Ishikawa (cell line): ENCODE measurements at regions not wholly inside any gene's neighbourhood (a gene's known extent, or its start where the extent isn't known, plus 50 kb on each side); places are given as distances from the start of the nearest gene placed in this dataset.

Experiments used
- CEBPB ChIP-seq: IDR thresholded peaks from 2 replicates; pipeline ENCODE4 v1.6.1; 2012
- CREB1 ChIP-seq: IDR thresholded peaks from 2 replicates; pipeline ENCODE4 v1.6.1; 2012; ENCODE audit warnings: low read depth
- EGR1 ChIP-seq: IDR thresholded peaks from 2 replicates; pipeline ENCODE4 v1.6.1; 2012
- EP300 ChIP-seq: IDR thresholded peaks from 2 replicates; pipeline ENCODE4 v1.6.1; 2012; ENCODE audit warnings: borderline replicate concordance
- FOXM1 ChIP-seq: IDR thresholded peaks from 2 replicates; pipeline ENCODE4 v1.6.1; 2012; ENCODE audit warnings: low read depth, borderline replicate concordance
- NFIC ChIP-seq: IDR thresholded peaks from 2 replicates; pipeline ENCODE4 v1.6.1; 2012
- RAD21 ChIP-seq: IDR thresholded peaks from 2 replicates; pipeline ENCODE4 v1.6.1; 2012; ENCODE audit warnings: low read depth
- TAF1 ChIP-seq: IDR thresholded peaks from 2 replicates; pipeline ENCODE4 v1.6.1; 2012; ENCODE audit warnings: low read depth, mild to moderate bottlenecking
- TCF12 ChIP-seq: IDR thresholded peaks from 2 replicates; pipeline ENCODE4 v1.6.1; 2012; ENCODE audit warnings: low read depth
- TEAD4 ChIP-seq: IDR thresholded peaks from 2 replicates; pipeline ENCODE4 v1.6.1; 2012
- YY1 ChIP-seq: IDR thresholded peaks from 2 replicates; pipeline ENCODE4 v1.6.1; 2012; ENCODE audit warnings: low read depth
- ZBTB7A ChIP-seq: IDR thresholded peaks from 2 replicates; pipeline ENCODE4 v1.6.1; 2012; ENCODE audit warnings: low read depth
- TF ChIP-seq, protein P1 (sequence below): IDR thresholded peaks from 2 replicates; pipeline ENCODE4 v1.6.1; 2012
- TF ChIP-seq, protein P2 (sequence below): IDR thresholded peaks from 2 replicates; pipeline ENCODE4 v1.6.1; 2012
- TF ChIP-seq, protein P3 (sequence below): IDR thresholded peaks from 2 replicates; pipeline ENCODE4 v1.6.1; 2012; ENCODE audit warnings: low read depth, mild to moderate bottlenecking

DNA sequence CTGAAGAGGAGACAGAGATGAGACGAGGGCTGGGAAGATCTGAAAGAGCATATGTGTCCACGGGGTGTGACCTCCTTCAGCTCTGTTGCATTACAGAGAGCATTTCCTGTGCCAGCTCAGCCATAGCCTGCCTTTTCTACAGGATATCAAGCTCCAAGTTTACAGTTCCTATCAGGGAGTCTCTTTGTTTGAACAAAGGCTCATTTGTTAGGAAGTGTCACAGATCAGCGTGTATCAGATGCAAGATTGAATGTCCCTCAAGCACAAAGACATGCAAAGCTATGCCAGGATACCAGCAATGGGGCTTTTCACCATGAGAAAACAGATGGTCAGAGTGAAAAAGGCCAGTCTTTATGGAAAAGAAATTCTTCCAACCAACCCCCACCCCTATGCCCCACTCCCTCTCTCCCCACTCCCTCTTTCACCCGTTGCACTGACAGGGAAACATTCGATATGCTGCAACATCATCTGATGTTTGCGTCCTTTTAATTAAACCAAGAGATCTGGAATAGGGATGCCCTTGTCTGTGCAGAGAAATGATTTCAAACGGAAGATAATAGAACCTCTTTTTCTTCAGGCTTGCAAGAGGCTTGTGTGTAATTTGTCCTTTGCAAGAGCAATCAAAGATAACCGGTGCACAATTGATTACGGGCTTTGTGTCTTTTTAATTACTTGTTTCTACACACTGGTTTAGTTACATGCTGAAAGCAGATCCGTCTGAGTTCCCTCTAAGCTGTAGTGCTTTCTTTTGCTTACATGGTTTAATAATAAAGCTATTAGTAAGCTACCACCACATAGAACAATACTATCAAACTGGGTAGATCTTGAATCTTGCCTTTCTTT is 263.1 kb upstream of the RGMB start:
- TF ChIP-seq, protein P1, sequence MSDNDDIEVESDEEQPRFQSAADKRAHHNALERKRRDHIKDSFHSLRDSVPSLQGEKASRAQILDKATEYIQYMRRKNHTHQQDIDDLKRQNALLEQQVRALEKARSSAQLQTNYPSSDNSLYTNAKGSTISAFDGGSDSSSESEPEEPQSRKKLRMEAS = no peak
- TF ChIP-seq CREB1 = no peak
- TF ChIP-seq EP300 = no peak
- TF ChIP-seq, protein P2, sequence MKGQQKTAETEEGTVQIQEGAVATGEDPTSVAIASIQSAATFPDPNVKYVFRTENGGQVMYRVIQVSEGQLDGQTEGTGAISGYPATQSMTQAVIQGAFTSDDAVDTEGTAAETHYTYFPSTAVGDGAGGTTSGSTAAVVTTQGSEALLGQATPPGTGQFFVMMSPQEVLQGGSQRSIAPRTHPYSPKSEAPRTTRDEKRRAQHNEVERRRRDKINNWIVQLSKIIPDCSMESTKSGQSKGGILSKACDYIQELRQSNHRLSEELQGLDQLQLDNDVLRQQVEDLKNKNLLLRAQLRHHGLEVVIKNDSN = no peak

DNA sequence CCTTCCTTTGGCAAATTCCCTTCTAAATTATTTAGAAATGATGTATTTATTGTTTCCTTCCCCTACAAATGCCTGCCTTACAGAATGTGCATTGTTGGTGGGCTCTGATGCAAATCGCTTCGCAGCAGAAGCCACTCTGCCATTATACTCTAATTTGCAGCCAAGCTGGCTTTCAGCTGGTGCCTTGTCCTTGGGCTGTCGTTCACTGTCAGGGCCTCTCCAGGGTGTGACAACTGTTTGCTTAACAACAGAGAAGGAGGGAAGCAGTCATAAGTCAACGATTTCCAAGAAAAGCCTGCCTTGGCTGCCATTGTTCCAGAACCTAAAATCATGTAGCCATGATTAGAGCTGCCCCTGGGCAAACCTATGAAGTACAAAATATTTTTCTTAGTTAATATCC is 260.1 kb upstream of the RGMB start:
- TF ChIP-seq EP300 = peak; percentile 23; the same call in 1 of the 2 replicates
- TF ChIP-seq, protein P2 = no peak
- no peak for TF ChIP-seq RAD21
- TF ChIP-seq CEBPB = no peak
- TF ChIP-seq, protein P1 = no peak
- TF ChIP-seq YY1 = no peak
- TF ChIP-seq NFIC = 0 out of 2 replicates have a peak, but pooled peaks have one; percentile 27
- TF ChIP-seq TAF1 = no peak
- TF ChIP-seq TCF12 = no peak
- TF ChIP-seq ZBTB7A = no peak

DNA sequence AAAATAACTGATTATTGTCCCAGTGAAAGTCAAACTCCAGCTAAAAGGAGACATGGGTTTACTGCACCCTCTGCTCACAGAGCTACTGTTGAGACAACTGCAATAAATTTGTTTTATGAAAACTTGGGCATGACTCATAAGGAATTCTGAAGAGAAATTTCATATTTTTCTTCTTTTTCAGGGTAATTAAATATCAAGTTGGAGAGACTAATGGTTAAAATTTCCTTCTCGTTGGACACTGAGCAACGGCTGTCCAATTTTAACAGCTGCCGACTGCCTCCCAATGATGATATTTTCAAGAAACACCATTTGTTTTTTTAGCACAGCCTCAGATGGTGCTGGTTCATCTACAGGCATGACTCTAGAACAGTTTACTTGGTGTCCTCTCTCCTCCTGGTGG is 259.2 kb upstream of the RGMB start:
- TF ChIP-seq YY1 = no peak
- TF ChIP-seq EGR1 = no peak
- no peak for TF ChIP-seq EP300
- TF ChIP-seq ZBTB7A = no peak
- TF ChIP-seq TCF12 = no peak
- no peak for TF ChIP-seq CEBPB
- no peak for TF ChIP-seq TAF1
- TF ChIP-seq, protein P3, sequence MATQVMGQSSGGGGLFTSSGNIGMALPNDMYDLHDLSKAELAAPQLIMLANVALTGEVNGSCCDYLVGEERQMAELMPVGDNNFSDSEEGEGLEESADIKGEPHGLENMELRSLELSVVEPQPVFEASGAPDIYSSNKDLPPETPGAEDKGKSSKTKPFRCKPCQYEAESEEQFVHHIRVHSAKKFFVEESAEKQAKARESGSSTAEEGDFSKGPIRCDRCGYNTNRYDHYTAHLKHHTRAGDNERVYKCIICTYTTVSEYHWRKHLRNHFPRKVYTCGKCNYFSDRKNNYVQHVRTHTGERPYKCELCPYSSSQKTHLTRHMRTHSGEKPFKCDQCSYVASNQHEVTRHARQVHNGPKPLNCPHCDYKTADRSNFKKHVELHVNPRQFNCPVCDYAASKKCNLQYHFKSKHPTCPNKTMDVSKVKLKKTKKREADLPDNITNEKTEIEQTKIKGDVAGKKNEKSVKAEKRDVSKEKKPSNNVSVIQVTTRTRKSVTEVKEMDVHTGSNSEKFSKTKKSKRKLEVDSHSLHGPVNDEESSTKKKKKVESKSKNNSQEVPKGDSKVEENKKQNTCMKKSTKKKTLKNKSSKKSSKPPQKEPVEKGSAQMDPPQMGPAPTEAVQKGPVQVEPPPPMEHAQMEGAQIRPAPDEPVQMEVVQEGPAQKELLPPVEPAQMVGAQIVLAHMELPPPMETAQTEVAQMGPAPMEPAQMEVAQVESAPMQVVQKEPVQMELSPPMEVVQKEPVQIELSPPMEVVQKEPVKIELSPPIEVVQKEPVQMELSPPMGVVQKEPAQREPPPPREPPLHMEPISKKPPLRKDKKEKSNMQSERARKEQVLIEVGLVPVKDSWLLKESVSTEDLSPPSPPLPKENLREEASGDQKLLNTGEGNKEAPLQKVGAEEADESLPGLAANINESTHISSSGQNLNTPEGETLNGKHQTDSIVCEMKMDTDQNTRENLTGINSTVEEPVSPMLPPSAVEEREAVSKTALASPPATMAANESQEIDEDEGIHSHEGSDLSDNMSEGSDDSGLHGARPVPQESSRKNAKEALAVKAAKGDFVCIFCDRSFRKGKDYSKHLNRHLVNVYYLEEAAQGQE = no peak

DNA sequence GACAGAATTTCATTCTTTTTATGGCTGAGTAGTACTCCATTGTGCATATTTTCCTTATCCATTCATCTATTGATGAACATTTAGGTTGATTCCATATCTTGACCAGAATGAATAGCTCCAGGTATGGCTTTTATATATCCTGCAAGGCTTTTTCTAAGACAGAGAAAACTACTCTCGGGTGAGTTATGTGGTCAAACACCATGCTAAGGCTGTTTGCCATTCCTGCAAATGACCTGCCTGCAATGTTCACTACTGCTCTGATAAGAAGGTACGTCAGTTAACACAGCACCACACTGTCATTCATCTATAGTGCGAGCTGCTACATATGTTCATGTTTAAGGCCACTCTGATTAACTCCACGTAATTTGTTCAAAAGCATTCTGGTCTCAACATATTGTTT is 256.8 kb upstream of the RGMB start:
- TF ChIP-seq, protein P2 = no peak
- TF ChIP-seq EGR1 = no peak

DNA sequence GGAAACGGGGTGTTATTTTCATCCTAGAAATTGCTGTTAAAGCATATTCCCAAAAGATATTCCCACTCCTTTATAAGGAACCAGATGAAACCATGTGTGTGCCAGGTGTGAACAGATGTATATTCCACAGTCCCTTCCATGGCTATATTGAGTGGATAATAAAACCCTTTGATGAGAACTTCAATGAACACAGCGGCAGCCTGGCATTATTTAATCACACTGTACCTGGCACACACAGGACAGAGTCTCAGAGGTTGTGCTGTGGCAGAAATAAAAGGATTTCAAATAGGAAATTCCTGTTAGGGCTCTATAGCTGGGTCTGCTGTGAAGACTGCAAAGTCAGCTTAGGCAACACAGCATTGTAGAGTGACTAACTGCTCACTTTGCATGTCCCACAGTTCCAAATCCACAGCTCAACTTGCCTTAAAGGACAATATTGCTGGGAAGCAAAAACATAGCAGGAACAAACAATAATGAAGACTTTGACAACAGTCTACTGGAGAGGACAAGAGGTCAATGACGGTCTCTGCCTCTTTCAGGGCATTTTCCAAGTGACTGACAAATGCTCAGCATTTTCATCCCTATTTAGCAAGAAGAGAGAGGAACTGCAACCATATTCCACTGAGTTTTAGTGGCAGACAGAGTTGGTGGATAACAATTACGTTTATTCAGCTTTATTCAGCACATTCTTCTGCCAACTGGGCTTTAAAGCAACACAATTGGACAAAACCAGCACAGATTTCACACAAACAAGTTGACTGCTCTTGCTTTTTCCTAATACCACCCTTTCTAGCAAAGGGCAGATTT is 255.7 kb upstream of the RGMB start:
- TF ChIP-seq, protein P1 = no peak
- TF ChIP-seq TEAD4 (no peak), EP300 (no peak)

DNA sequence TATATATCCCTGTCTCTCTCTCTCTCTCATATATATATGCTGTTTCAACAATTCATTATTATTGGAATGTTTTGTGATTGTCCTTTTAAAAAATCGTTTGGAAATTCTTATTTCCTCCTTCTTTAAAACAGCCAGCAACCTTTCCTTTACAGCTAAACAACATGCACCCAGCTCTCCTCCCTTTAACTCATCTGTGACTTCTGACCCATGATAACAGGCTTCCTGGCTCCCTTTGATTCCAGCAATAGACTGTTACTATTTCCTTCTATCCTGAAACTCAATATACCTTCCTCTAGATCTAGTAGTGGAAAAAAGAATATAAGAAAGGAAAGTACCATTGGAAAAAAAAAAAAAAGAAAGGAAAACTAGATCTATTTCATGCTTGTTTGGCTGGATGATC is 254.7 kb upstream of the RGMB start:
- TF ChIP-seq CEBPB (no peak), YY1 (no peak), EGR1 (no peak), NFIC (no peak), ZBTB7A (no peak), TAF1 (no peak), FOXM1 (no peak), EP300 (no peak), RAD21 (no peak), TCF12 (no peak)
- TF ChIP-seq, protein P1 = no peak
- TF ChIP-seq, protein P2 = no peak
